A673 (cell line): ENCODE measurements at regions not wholly inside any gene's neighbourhood (a gene's known extent, or its start where the extent isn't known, plus 50 kb on each side); places are given as distances from the start of the nearest gene placed in this dataset.
"Not testable (repeated sequence)": the region's sequence is repeated elsewhere in the genome, so short reads cannot be mapped to it uniquely, and the experiment has no call there.

Experiments
- BruUV-seq: library from RNA; stranded (reverse); fragments of 400-500 nt; replicated peaks from 2 replicates; lab custom pipeline; 2021; lab: Mats Ljungman, UMichigan
- CTCF ChIA-PET: fragments of 300-600 bp; sonication (Branson Sonifier 250); formaldehyde crosslinking; loops from one replicate; lab custom pipeline; 2022; ENCODE audit warnings: antibody characterized with exemption; lab: Charles Lee
- POLR2A ChIA-PET: fragments of 300-600 bp; sonication (Branson Sonifier 250); formaldehyde crosslinking; loops from one replicate; lab custom pipeline; 2022; ENCODE audit warnings: antibody characterized with exemption; ENCODE audit not compliant: low non-redundant PET; lab: Charles Lee
- DNase-seq: peaks from one replicate; pipeline ENCODE4 v3.0.0-alpha.2; 2015; ENCODE audit warnings: low spot score
- H3K27ac ChIP-seq: fragments of 200-600 bp; sonication (generic); 2 replicates; pipeline ENCODE4 v1.5.1; 2016; ENCODE audit warnings: mixed run types, low read depth, mild to moderate bottlenecking, mixed read lengths, antibody characterized with exemption, low read length; ENCODE audit not compliant: poor library complexity, severe bottlenecking
- H3K27me3 ChIP-seq: fragments of 200-600 bp; sonication (generic); replicated peaks from 2 replicates; pipeline ENCODE4 v1.6.1; 2017; ENCODE audit warnings: mixed run types, low read depth, mild to moderate bottlenecking, mixed read lengths, antibody characterized with exemption, low read length; ENCODE audit not compliant: insufficient read depth, poor library complexity
- H3K36me3 ChIP-seq: fragments of 200-600 bp; sonication (generic); 2 replicates; pipeline ENCODE4 v1.6.1; 2016; ENCODE audit warnings: mixed run types, mild to moderate bottlenecking, mixed read lengths, antibody characterized with exemption, low read length; ENCODE audit not compliant: insufficient read depth, poor library complexity, severe bottlenecking
- H3K4me1 ChIP-seq: fragments of 200-600 bp; sonication (generic); 2 replicates; pipeline ENCODE4 v1.6.1; 2017; ENCODE audit warnings: mixed run types, mild to moderate bottlenecking, mixed read lengths, antibody characterized with exemption, low read length; ENCODE audit not compliant: insufficient read depth, poor library complexity, severe bottlenecking
- H3K4me3 ChIP-seq: fragments of 200-600 bp; sonication (generic); 2 replicates; pipeline ENCODE4 v1.5.1; 2016; ENCODE audit warnings: low read depth, mixed run types, mild to moderate bottlenecking, mixed read lengths, low read length; ENCODE audit not compliant: poor library complexity, severe bottlenecking
- H3K9me3 ChIP-seq: fragments of 200-600 bp; sonication (generic); 2 replicates; pipeline ENCODE4 v1.6.1; 2016; ENCODE audit warnings: mixed run types, low read depth, mild to moderate bottlenecking, mixed read lengths, antibody characterized with exemption, low read length; ENCODE audit not compliant: poor library complexity, severe bottlenecking
- CTCF ChIP-seq: fragments of 300-800, 200-600 bp; sonication (generic); conservative IDR thresholded peaks from 2 replicates; pipeline ENCODE4 v1.5.1; 2017; ENCODE audit warnings: low read depth, mild to moderate bottlenecking, antibody characterized with exemption, low read length, moderate library complexity, mixed read lengths
- EZH2 ChIP-seq: fragments of 200-600 bp; sonication (generic); IDR thresholded peaks from 2 replicates; pipeline ENCODE4 v1.6.1; 2017; ENCODE audit warnings: borderline replicate concordance, low read depth, mild to moderate bottlenecking, mixed read lengths, antibody characterized with exemption, low read length; ENCODE audit not compliant: poor library complexity, severe bottlenecking
- intact Hi-C: fragments of 100-400 bp; cut with micrococcal nuclease; formaldehyde crosslinking; loops from one replicate; pipeline ENCODE4 v1.10.0; 2022; ENCODE audit not compliant: unreplicated experiment

- CTCF ChIA-PET, BruUV-seq, H3K27ac ChIP-seq, H3K36me3 ChIP-seq, H3K9me3 ChIP-seq, intact Hi-C loops, H3K27me3 ChIP-seq, DNase-seq, POLR2A ChIA-PET, H3K4me3 ChIP-seq: not testable (repeated sequence)
- H3K4me1 ChIP-seq: peaks cover 13% of the 10 kb centered on the region
Measured at GRCh38 chr16:29200681-29201080, 205.8 kb downstream of the NPIPB11 start.

GRCh38 chr16:29200135-29200601 lies 206.3 kb downstream of the NPIPB11 start:
- H3K27me3 ChIP-seq, POLR2A ChIA-PET, DNase-seq, H3K27ac ChIP-seq, intact Hi-C loops, H3K4me3 ChIP-seq, CTCF ChIA-PET, H3K9me3 ChIP-seq, BruUV-seq, H3K36me3 ChIP-seq: not testable (repeated sequence)
- H3K4me1 ChIP-seq: peaks cover 13% of the 10 kb centered on the region

GRCh38 chr16:29199626-29200025 lies 206.9 kb downstream of the NPIPB11 start:
- CTCF ChIA-PET, H3K27ac ChIP-seq, H3K27me3 ChIP-seq, BruUV-seq, DNase-seq, POLR2A ChIA-PET, H3K36me3 ChIP-seq, H3K4me3 ChIP-seq, intact Hi-C loops, H3K9me3 ChIP-seq: not testable (repeated sequence)
- H3K4me1 ChIP-seq: peaks cover 13% of the 10 kb centered on the region

- H3K27me3 ChIP-seq: no peaks in the 10 kb centered on the region
- no peaks in the 10 kb centered on the region for H3K36me3 ChIP-seq
- ChIA-PET POLR2A (no interaction called here), CTCF (no interaction called here)
- no TSS peak for BruUV-seq
- H3K4me3 ChIP-seq: no peak overlapping the region
- H3K4me1 ChIP-seq: peaks cover 13% of the 10 kb centered on the region
- TF ChIP-seq CTCF: no peak
- no peak for TF ChIP-seq EZH2
- H3K9me3 ChIP-seq: no peaks in the 10 kb centered on the region
- intact Hi-C loops: no loop called here
- DNase-seq: no peak
- H3K27ac ChIP-seq: no peak overlapping the region
Measured at GRCh38 chr16:29198731-29199521, 207.6 kb downstream of the NPIPB11 start.
